22Rv1 (cell line): ENCODE measurements at regions not wholly inside any gene's neighbourhood (a gene's known extent, or its start where the extent isn't known, plus 50 kb on each side); places are given as distances from the start of the nearest gene placed in this dataset.

Source experiments
- ZFX ChIP-seq: fragments of 450-650 bp; IDR thresholded peaks from 2 replicates; pipeline ENCODE4 v1.6.1; 2017; ENCODE audit warnings: antibody characterized with exemption, borderline replicate concordance
- TF ChIP-seq, protein P1 (sequence below): fragments of 450-650 bp; IDR thresholded peaks from 2 replicates; pipeline ENCODE4 v1.5.1; 2017; ENCODE audit warnings: mild to moderate bottlenecking

DNA sequence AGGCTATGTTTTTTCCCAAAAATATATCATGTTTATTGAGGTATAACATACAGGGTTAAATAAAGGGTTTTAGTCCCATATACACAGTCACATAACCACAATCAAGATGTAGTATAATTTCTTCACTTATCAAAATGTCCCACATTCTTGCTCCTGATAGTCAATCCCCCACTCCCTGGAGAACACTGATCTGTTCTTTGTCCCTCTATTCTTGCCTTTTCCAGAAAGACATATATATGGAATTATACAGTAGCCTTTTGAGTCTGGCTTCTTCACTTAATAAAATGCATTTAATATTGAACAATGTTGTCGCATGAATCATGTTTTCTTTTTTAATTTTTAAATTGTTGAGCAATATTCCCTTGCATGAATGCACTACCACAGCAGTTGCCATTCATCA, 1059.7 kb downstream of the TSN start:
- TF ChIP-seq, protein P1, sequence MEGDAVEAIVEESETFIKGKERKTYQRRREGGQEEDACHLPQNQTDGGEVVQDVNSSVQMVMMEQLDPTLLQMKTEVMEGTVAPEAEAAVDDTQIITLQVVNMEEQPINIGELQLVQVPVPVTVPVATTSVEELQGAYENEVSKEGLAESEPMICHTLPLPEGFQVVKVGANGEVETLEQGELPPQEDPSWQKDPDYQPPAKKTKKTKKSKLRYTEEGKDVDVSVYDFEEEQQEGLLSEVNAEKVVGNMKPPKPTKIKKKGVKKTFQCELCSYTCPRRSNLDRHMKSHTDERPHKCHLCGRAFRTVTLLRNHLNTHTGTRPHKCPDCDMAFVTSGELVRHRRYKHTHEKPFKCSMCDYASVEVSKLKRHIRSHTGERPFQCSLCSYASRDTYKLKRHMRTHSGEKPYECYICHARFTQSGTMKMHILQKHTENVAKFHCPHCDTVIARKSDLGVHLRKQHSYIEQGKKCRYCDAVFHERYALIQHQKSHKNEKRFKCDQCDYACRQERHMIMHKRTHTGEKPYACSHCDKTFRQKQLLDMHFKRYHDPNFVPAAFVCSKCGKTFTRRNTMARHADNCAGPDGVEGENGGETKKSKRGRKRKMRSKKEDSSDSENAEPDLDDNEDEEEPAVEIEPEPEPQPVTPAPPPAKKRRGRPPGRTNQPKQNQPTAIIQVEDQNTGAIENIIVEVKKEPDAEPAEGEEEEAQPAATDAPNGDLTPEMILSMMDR, result no peak
- TF ChIP-seq ZFX, result no peak
